ENCODE measurements at regions not wholly inside any gene's neighbourhood (a gene's known extent, or its start where the extent isn't known, plus 50 kb on each side); places are given as distances from the start of the nearest gene placed in this dataset.
A peak's percentile ranks its signal among the peaks of the same experiment; 100 is the strongest.

DNA sequence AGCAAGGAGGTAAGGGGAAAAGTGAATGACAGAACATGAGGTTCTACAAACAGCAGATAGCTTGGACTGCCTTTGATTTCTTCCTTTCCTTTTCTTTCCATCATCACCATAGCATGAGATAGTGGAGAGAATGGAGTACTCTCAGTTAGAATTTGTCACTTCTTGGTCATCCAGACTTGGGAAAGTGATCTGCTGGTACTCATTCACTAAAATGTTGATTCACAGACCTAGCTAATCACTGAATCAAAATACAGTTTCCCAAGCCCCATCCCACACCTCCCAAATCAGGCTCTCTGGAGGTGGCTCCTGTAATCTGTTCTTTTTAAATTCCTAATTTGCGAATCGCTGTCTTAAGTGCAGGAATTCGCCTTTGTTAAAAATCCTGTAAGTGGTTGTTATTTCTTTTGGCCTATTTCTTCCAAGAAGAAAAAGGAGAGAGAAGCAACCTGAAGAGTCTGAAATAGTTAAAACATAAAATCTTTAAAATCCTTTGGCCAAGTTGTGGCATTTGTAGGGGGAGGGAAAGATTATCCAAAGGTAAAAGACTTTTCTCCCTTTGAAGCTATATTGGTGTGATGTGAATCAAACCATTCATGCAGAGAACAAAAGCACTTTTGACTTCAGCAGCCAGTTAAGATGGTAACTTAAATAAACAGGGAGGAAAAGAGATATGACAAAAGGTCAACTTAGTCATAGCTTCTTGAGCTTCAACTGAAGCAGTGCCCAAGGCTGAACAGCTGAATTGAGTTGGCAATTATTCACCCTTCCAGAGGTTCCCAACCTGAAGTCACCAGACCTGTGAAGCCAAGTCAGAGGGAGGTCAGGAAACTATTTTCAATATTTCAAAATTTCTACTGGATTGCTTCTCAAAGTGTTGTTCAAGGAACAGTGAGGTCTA lies 255.1 kb upstream of the KRR1 start:
- peak; percentile 94 for FAIRE-seq
- Histone ChIP-seq H3K4me1 (ENCODE audit: insufficient read depth, low read length) (peaks cover 57% of the 10 kb centered on the region), H3K79me2 (ENCODE audit: insufficient read depth, low read length) (no peaks in the 10 kb centered on the region), H2AFZ (ENCODE audit: low read length) (peak overlapping the region; percentile 55), H3K9ac (ENCODE audit: insufficient read depth, low read depth, low read length) (peak overlapping the region; percentile 64), H3K4me2 (ENCODE audit: low read depth, low read length) (peak overlapping the region; percentile 51), H3K9me3 (ENCODE audit: low read length) (no peaks in the 10 kb centered on the region), H3K36me3 (replicated peaks in 1 of 2; ENCODE audit: control insufficient read depth in 1 of 2, insufficient read depth in 2 of 2, low read length in 2 of 2) (no peaks in the 10 kb centered on the region), H4K20me1 (ENCODE audit: insufficient read depth, low read length) (no peaks in the 10 kb centered on the region), H3K27ac (ENCODE audit: extremely low read length, insufficient read depth, low read length) (peak overlapping the region; percentile 86), H3K4me3 (replicated peaks in 1 of 3; ENCODE audit: insufficient read depth in 1 of 3, low read depth in 2 of 3, low read length in 3 of 3) (peak overlapping the region in 1 of 3 experiments; percentile 3; a peak in 1 of 6 replicates), H3K27me3 (ENCODE audit: control insufficient read depth in 1 of 2, insufficient read depth in 2 of 2, low read length in 2 of 2) (no peaks in the 10 kb centered on the region)
- CTCF ChIA-PET (ENCODE audit: low intra/inter-chr PET ratio, low total read pairs), result no interaction called here
- DNase-seq (ENCODE audit: low spot score), result peak; percentile 97
- POLR2A ChIA-PET, result interaction anchor here (0.5 to 3.2 kb wide), 13 partner anchors 12 to 266 kb away, joined by 3 to 30 read pairs (median 4); partner anchors contain the start of gene PHLDA1
- intact Hi-C loops (cut with micrococcal nuclease; ENCODE audit: unreplicated experiment), result loop anchor here (1.0 to 5.0 kb wide), 4 partner anchors 54 to 266 kb away; partner anchors contain the start of gene PHLDA1
- WGBS (ENCODE audit: low lambda C conversion rate), result 55% methylated on average over 3 of the region's 3 CpGs
- in situ Hi-C loops (cut with HindIII; ENCODE audit: extremely low pct_ligation_motif_present, low pct_unique_long_range_greater_than_20kb), result no loop called here
- TSS peak; percentile 55 for BruUV-seq (replicated peaks)
- ATAC-seq, result peak; percentile 92
- TF ChIP-seq, protein P1, sequence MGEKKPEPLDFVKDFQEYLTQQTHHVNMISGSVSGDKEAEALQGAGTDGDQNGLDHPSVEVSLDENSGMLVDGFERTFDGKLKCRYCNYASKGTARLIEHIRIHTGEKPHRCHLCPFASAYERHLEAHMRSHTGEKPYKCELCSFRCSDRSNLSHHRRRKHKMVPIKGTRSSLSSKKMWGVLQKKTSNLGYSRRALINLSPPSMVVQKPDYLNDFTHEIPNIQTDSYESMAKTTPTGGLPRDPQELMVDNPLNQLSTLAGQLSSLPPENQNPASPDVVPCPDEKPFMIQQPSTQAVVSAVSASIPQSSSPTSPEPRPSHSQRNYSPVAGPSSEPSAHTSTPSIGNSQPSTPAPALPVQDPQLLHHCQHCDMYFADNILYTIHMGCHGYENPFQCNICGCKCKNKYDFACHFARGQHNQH (CRISPR knock-in tag; IDR thresholded peaks at IDR 0.05), result peak; percentile 53; the same call in 1 of the 2 replicates
- TF ChIP-seq SAP130 (CRISPR knock-in tag; IDR thresholded peaks at IDR 0.05; ENCODE audit: low read depth) (peak; percentile 61), ZNF207 (IDR thresholded peaks at IDR 0.05; ENCODE audit: borderline replicate concordance) (no peak), FOXP1 (IDR thresholded peaks at IDR 0.05) (no peak), FOXP1 (CRISPR knock-in tag; IDR thresholded peaks at IDR 0.05) (peak; percentile 61), NR2F6 (IDR thresholded peaks at IDR 0.05) (peak; percentile 92), NR2F6 (CRISPR knock-in tag; IDR thresholded peaks at IDR 0.05) (peak; percentile 93), TARDBP (CRISPR knock-in tag; IDR thresholded peaks at IDR 0.05) (peak; percentile 75; the same call in 1 of the 2 replicates)
- TF ChIP-seq, protein P2, sequence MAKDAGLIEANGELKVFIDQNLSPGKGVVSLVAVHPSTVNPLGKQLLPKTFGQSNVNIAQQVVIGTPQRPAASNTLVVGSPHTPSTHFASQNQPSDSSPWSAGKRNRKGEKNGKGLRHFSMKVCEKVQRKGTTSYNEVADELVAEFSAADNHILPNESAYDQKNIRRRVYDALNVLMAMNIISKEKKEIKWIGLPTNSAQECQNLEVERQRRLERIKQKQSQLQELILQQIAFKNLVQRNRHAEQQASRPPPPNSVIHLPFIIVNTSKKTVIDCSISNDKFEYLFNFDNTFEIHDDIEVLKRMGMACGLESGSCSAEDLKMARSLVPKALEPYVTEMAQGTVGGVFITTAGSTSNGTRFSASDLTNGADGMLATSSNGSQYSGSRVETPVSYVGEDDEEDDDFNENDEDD (CRISPR knock-in tag; IDR thresholded peaks at IDR 0.05; ENCODE audit: borderline replicate concordance), result peak; percentile 41; the same call in 1 of the 2 replicates
- TF ChIP-seq, protein P3, sequence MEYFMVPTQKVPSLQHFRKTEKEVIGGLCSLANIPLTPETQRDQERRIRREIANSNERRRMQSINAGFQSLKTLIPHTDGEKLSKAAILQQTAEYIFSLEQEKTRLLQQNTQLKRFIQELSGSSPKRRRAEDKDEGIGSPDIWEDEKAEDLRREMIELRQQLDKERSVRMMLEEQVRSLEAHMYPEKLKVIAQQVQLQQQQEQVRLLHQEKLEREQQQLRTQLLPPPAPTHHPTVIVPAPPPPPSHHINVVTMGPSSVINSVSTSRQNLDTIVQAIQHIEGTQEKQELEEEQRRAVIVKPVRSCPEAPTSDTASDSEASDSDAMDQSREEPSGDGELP (IDR thresholded peaks at IDR 0.05; ENCODE audit: borderline replicate concordance, low read depth), result peak; percentile 89
- TF ChIP-seq, protein P4, sequence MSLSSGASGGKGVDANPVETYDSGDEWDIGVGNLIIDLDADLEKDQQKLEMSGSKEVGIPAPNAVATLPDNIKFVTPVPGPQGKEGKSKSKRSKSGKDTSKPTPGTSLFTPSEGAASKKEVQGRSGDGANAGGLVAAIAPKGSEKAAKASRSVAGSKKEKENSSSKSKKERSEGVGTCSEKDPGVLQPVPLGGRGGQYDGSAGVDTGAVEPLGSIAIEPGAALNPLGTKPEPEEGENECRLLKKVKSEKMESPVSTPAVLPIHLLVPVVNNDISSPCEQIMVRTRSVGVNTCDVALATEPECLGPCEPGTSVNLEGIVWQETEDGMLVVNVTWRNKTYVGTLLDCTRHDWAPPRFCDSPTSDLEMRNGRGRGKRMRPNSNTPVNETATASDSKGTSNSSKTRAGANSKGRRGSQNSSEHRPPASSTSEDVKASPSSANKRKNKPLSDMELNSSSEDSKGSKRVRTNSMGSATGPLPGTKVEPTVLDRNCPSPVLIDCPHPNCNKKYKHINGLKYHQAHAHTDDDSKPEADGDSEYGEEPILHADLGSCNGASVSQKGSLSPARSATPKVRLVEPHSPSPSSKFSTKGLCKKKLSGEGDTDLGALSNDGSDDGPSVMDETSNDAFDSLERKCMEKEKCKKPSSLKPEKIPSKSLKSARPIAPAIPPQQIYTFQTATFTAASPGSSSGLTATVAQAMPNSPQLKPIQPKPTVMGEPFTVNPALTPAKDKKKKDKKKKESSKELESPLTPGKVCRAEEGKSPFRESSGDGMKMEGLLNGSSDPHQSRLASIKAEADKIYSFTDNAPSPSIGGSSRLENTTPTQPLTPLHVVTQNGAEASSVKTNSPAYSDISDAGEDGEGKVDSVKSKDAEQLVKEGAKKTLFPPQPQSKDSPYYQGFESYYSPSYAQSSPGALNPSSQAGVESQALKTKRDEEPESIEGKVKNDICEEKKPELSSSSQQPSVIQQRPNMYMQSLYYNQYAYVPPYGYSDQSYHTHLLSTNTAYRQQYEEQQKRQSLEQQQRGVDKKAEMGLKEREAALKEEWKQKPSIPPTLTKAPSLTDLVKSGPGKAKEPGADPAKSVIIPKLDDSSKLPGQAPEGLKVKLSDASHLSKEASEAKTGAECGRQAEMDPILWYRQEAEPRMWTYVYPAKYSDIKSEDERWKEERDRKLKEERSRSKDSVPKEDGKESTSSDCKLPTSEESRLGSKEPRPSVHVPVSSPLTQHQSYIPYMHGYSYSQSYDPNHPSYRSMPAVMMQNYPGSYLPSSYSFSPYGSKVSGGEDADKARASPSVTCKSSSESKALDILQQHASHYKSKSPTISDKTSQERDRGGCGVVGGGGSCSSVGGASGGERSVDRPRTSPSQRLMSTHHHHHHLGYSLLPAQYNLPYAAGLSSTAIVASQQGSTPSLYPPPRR (CRISPR knock-in tag; IDR thresholded peaks at IDR 0.05; ENCODE audit: borderline replicate concordance), result peak; percentile 78
- TF ChIP-seq, protein P5, sequence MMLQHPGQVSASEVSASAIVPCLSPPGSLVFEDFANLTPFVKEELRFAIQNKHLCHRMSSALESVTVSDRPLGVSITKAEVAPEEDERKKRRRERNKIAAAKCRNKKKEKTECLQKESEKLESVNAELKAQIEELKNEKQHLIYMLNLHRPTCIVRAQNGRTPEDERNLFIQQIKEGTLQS (CRISPR knock-in tag; IDR thresholded peaks at IDR 0.05), result peak; percentile 75
- TF ChIP-seq, protein P6, sequence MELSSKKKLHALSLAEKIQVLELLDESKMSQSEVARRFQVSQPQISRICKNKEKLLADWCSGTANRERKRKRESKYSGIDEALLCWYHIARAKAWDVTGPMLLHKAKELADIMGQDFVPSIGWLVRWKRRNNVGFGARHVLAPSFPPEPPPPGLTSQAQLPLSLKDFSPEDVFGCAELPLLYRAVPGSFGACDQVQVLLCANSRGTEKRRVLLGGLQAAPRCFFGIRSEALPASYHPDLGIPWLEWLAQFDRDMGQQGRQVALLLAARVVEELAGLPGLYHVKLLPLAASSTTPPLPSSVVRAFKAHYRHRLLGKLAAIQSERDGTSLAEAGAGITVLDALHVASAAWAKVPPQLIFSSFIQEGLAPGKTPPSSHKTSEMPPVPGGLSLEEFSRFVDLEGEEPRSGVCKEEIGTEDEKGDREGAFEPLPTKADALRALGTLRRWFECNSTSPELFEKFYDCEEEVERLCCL (CRISPR knock-in tag; IDR thresholded peaks at IDR 0.05; ENCODE audit: borderline replicate concordance), result no peak
